ENCODE measurements at regions not wholly inside any gene's neighbourhood (a gene's known extent, or its start where the extent isn't known, plus 50 kb on each side); places are given as distances from the start of the nearest gene placed in this dataset.

DNA sequence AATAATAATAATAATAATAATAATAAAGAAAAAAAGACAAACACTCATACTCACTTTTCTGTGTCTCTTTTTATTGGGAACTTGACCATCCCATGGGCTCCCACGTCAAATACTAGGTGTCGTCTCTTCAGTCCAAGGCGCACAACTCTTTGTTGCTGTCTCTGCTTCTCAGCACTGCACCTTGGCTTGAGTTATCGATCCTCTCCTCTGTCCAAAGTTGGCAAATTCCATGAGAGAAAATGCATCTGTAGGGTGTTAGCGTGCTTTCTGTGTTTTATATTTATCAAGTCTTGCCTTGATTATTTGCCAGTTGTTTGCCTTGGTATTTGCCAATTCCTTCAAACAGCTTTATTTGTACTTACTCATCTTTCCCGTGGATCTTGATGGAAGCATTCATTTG lies 653.7 kb downstream of the CDH18 start:
- TF ChIP-seq, protein P1, sequence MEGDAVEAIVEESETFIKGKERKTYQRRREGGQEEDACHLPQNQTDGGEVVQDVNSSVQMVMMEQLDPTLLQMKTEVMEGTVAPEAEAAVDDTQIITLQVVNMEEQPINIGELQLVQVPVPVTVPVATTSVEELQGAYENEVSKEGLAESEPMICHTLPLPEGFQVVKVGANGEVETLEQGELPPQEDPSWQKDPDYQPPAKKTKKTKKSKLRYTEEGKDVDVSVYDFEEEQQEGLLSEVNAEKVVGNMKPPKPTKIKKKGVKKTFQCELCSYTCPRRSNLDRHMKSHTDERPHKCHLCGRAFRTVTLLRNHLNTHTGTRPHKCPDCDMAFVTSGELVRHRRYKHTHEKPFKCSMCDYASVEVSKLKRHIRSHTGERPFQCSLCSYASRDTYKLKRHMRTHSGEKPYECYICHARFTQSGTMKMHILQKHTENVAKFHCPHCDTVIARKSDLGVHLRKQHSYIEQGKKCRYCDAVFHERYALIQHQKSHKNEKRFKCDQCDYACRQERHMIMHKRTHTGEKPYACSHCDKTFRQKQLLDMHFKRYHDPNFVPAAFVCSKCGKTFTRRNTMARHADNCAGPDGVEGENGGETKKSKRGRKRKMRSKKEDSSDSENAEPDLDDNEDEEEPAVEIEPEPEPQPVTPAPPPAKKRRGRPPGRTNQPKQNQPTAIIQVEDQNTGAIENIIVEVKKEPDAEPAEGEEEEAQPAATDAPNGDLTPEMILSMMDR (IDR thresholded peaks at IDR 0.05): no peak
- TF ChIP-seq, protein P2, sequence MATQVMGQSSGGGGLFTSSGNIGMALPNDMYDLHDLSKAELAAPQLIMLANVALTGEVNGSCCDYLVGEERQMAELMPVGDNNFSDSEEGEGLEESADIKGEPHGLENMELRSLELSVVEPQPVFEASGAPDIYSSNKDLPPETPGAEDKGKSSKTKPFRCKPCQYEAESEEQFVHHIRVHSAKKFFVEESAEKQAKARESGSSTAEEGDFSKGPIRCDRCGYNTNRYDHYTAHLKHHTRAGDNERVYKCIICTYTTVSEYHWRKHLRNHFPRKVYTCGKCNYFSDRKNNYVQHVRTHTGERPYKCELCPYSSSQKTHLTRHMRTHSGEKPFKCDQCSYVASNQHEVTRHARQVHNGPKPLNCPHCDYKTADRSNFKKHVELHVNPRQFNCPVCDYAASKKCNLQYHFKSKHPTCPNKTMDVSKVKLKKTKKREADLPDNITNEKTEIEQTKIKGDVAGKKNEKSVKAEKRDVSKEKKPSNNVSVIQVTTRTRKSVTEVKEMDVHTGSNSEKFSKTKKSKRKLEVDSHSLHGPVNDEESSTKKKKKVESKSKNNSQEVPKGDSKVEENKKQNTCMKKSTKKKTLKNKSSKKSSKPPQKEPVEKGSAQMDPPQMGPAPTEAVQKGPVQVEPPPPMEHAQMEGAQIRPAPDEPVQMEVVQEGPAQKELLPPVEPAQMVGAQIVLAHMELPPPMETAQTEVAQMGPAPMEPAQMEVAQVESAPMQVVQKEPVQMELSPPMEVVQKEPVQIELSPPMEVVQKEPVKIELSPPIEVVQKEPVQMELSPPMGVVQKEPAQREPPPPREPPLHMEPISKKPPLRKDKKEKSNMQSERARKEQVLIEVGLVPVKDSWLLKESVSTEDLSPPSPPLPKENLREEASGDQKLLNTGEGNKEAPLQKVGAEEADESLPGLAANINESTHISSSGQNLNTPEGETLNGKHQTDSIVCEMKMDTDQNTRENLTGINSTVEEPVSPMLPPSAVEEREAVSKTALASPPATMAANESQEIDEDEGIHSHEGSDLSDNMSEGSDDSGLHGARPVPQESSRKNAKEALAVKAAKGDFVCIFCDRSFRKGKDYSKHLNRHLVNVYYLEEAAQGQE (IDR thresholded peaks at IDR 0.05; ENCODE audit: insufficient read depth in 1 of 2, low read depth in 2 of 2, low read length in 1 of 2): no peak
- TF ChIP-seq POLR2AphosphoS5 (IDR thresholded peaks at IDR 0.05; ENCODE audit: low read depth, low read length): no peak
- TF ChIP-seq TCF7L2 (IDR thresholded peaks at IDR 0.05; ENCODE audit: low read depth, low read length): no peak
- TF ChIP-seq SIN3A (IDR thresholded peaks at IDR 0.05; ENCODE audit: borderline replicate concordance, insufficient read depth, low read depth, low read length): no peak
